GM12878 (cell line): ENCODE measurements at regions not wholly inside any gene's neighbourhood (a gene's known extent, or its start where the extent isn't known, plus 50 kb on each side); places are given as distances from the start of the nearest gene placed in this dataset.

Source experiments
- ATAC-seq: fragments of 200-7000 bp; cut with Tn5 transposase; 3 replicates; pipeline ENCODE4 v1.9.1; 2020; ENCODE audit warnings: mild to moderate bottlenecking, moderate library complexity
- BruUV-seq: library from RNA; stranded (reverse); fragments of 400-500 nt; replicated peaks from 2 replicates; lab custom pipeline; 2021; lab: Mats Ljungman, UMichigan
- CTCF ChIA-PET: fragments of 300-600 bp; sonication (Branson Sonifier 250); formaldehyde crosslinking; extraction: SDS; loops from one replicate; lab custom pipeline; 2021; ENCODE audit warnings: inconsistent platforms; lab: Yijun Ruan, JAX
- POLR2A ChIA-PET: fragments of 350-600 bp; formaldehyde crosslinking; extraction: SDS; loops from one replicate; lab custom pipeline; 2021; ENCODE audit warnings: inconsistent platforms; lab: Charles Lee
- RAD21 ChIA-PET: fragments of 300-600 bp; sonication (Branson Sonifier 250); formaldehyde crosslinking; loops from one replicate; lab custom pipeline; 2023; ENCODE audit warnings: antibody characterized with exemption; ENCODE audit not compliant: unreplicated experiment; lab: Charles Lee
- SMC1A ChIA-PET: fragments of 300-600 bp; sonication (Branson Sonifier 250); formaldehyde crosslinking; loops from one replicate; lab custom pipeline; 2023; ENCODE audit not compliant: unreplicated experiment, uncharacterized antibody; lab: Charles Lee
- DNase-seq: peaks from one replicate; pipeline ENCODE4 v3.0.0-alpha.2; 2011; ENCODE audit warnings: low read depth, low spot score
- FAIRE-seq: peaks from 3 replicates; lab custom pipeline; 2011; peaks lifted over from hg19 to GRCh38; lab: Jason Lieb, UNC
- H2AFZ ChIP-seq: 2 replicates; pipeline ENCODE4 v1.6.0; 2011; ENCODE audit warnings: low read depth, low read length, control low read depth; ENCODE audit not compliant: control insufficient read depth
- H3K27ac ChIP-seq: 2 replicates; pipeline ENCODE4 v1.5.1; 2011; ENCODE audit warnings: control low read depth; ENCODE audit not compliant: control insufficient read depth, insufficient read depth
- H3K27me3 ChIP-seq, 2 experiments: replicated peaks in 1 of 2; 2 replicates each; pipeline versions ENCODE4 v1.6.0 to v1.6.1; 2011; ENCODE audit warnings: low read length in 1 of 2; ENCODE audit not compliant: control insufficient read depth in 2 of 2, insufficient read depth in 2 of 2
- H3K36me3 ChIP-seq, 2 experiments: 2 replicates each; pipeline ENCODE4 v1.5.1; 2011; ENCODE audit warnings: low read length in 1 of 2; ENCODE audit not compliant: control insufficient read depth in 2 of 2, insufficient read depth in 2 of 2
- H3K4me1 ChIP-seq: 2 replicates; pipeline ENCODE4 v1.6.1; 2011; ENCODE audit warnings: mild to moderate bottlenecking, low read length, moderate library complexity, mixed read lengths; ENCODE audit not compliant: control insufficient read depth, insufficient read depth
- H3K4me2 ChIP-seq: 2 replicates; pipeline ENCODE4 v1.6.0; 2011; ENCODE audit warnings: control low read depth; ENCODE audit not compliant: control insufficient read depth, insufficient read depth
- H3K4me3 ChIP-seq: fragments of 200-600 bp; sonication (generic); 2 replicates; pipeline ENCODE4 v1.5.1; 2016
- H3K79me2 ChIP-seq: 2 replicates; pipeline ENCODE4 v1.6.0; 2011; ENCODE audit warnings: low read length; ENCODE audit not compliant: control insufficient read depth, insufficient read depth
- H3K9ac ChIP-seq: 2 replicates; pipeline ENCODE4 v1.8.0; 2011; ENCODE audit warnings: low read length, control low read depth, mixed read lengths; ENCODE audit not compliant: control insufficient read depth, insufficient read depth
- H3K9me3 ChIP-seq: replicated peaks from 3 replicates; pipeline ENCODE4 v1.5.1; 2011; ENCODE audit warnings: mild to moderate bottlenecking, low read length; ENCODE audit not compliant: control insufficient read depth, insufficient read depth
- H4K20me1 ChIP-seq: 2 replicates; pipeline ENCODE4 v1.6.0; 2011; ENCODE audit not compliant: control insufficient read depth, insufficient read depth
- BHLHE40 ChIP-seq, 2 experiments: fragments of 450-650 bp in 1 of 2; IDR thresholded peaks; 2 replicates each; pipeline ENCODE4 v1.6.1; 2011 to 2017; ENCODE audit warnings: low read depth in 2 of 2, borderline replicate concordance in 1 of 2, improper control_type of control experiment in 1 of 2, low read length in 1 of 2, mild to moderate bottlenecking in 1 of 2
- CBFB ChIP-seq: IDR thresholded peaks from 2 replicates; pipeline ENCODE4 v1.6.1; 2016; ENCODE audit warnings: antibody characterized with exemption, low read depth
- CBX3 ChIP-seq: fragments of 200-600 bp; sonication (generic); IDR thresholded peaks from 2 replicates; pipeline ENCODE4 v1.6.1; 2016; ENCODE audit warnings: low read depth, borderline replicate concordance
- EED ChIP-seq: sonication (generic); IDR thresholded peaks from 2 replicates; pipeline ENCODE4 v1.6.1; 2016; ENCODE audit warnings: antibody characterized with exemption, low read depth
- EGR1 ChIP-seq, 2 experiments: IDR thresholded peaks; 1 replicate in 1 of 2; 2 replicates in 1 of 2; pipeline ENCODE4 v1.6.1; 2011 to 2012; ENCODE audit warnings: low read depth in 2 of 2, low read length in 2 of 2, borderline replicate concordance in 1 of 2, mild to moderate bottlenecking in 1 of 2, moderate library complexity in 1 of 2
- MTA3 ChIP-seq: IDR thresholded peaks from 2 replicates; pipeline ENCODE4 v1.6.1; 2012; ENCODE audit warnings: low read length, inconsistent platforms, borderline replicate concordance
- RELA ChIP-seq: fragments of 450-650 bp; IDR thresholded peaks from 2 replicates; pipeline ENCODE4 v1.8.0; 2014; ENCODE audit warnings: borderline replicate concordance; ENCODE audit not compliant: partially characterized antibody
- RUNX3 ChIP-seq: IDR thresholded peaks from 2 replicates; pipeline ENCODE4 v1.6.1; 2012; ENCODE audit warnings: low read length, inconsistent platforms
- SMAD1 ChIP-seq: fragments of 450-650 bp; IDR thresholded peaks from 2 replicates; pipeline ENCODE4 v1.6.1; 2018; ENCODE audit warnings: mild to moderate bottlenecking, low read depth; ENCODE audit not compliant: partially characterized antibody
- SP1 ChIP-seq: IDR thresholded peaks from one replicate; pipeline ENCODE4 v1.6.1; 2011; ENCODE audit warnings: low read depth, low read length
- SPI1 ChIP-seq: IDR thresholded peaks from 2 replicates; pipeline ENCODE4 v1.6.1; 2011; ENCODE audit warnings: low read depth, mild to moderate bottlenecking, low read length, moderate library complexity, borderline replicate concordance; ENCODE audit not compliant: insufficient read depth
- TAF1 ChIP-seq: IDR thresholded peaks from 2 replicates; pipeline ENCODE4 v1.6.1; 2011; ENCODE audit warnings: mild to moderate bottlenecking, low read depth, low read length, borderline replicate concordance
- TCF7 ChIP-seq: IDR thresholded peaks from 2 replicates; pipeline ENCODE4 v1.6.1; 2014; ENCODE audit warnings: antibody characterized with exemption, borderline replicate concordance
- USF2 ChIP-seq: IDR thresholded peaks from 2 replicates; pipeline ENCODE4 v1.6.1; 2011; ENCODE audit warnings: low read depth, low read length, improper control_type of control experiment, borderline replicate concordance
- WGBS: methylation state at CpG from one replicate; pipeline ENCODE4 v1.1.6; 2016; ENCODE audit warnings: low lambda C conversion rate; ENCODE audit not compliant: insufficient replicate concordance, insufficient coverage; ENCODE audit errors: missing lambda C conversion rate; 5-methylcytosine and 5-hydroxymethylcytosine counted together
- in situ Hi-C: fragments of 300-500 bp; cut with MboI; formaldehyde crosslinking; loops from 9 replicates; pipeline ENCODE4 v1.14.3; 2018; ENCODE audit warnings: mixed read lengths
- intact Hi-C: fragments of 100-400 bp; cut with micrococcal nuclease; formaldehyde crosslinking; loops from one replicate; pipeline ENCODE4 v1.14.2; 2022; ENCODE audit not compliant: unreplicated experiment
- TF ChIP-seq, protein P1 (sequence below): IDR thresholded peaks from 2 replicates; pipeline ENCODE4 v1.6.1; 2011; ENCODE audit warnings: mild to moderate bottlenecking, low read depth, low read length, moderate library complexity; ENCODE audit not compliant: insufficient replicate concordance

DNA sequence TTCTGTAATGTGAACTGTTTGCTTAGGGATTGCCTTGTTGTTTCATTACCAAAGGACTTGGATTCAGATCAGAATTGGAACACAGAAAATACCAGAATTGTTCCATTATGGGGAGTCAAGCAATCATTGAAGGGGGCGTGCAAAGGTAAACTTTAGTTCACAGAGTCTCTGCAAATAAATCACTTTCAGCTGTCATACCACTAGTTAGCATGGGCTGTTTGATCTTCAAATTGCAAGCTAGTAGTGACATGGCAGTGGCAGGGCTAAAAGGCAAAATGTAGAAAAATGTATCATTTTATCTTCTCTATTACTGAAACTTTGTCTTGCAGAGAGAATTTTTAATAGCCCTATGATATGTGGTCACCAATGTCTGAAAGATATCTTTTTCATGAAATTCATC lies 483.2 kb upstream of the NRSN1 start:
- H3K79me2 ChIP-seq: no peaks in the 10 kb centered on the region
- in situ Hi-C loops: no loop called here
- WGBS: 0% methylated on average over 1 of the region's 1 CpG
- no peak for TF ChIP-seq EGR1 (IDR thresholded peaks at IDR 0.05; ENCODE audit: borderline replicate concordance in 1 of 2, low read depth in 2 of 2, low read length in 2 of 2)
- TF ChIP-seq EED: no peak
- no peak for TF ChIP-seq SPI1
- TF ChIP-seq, protein P1, sequence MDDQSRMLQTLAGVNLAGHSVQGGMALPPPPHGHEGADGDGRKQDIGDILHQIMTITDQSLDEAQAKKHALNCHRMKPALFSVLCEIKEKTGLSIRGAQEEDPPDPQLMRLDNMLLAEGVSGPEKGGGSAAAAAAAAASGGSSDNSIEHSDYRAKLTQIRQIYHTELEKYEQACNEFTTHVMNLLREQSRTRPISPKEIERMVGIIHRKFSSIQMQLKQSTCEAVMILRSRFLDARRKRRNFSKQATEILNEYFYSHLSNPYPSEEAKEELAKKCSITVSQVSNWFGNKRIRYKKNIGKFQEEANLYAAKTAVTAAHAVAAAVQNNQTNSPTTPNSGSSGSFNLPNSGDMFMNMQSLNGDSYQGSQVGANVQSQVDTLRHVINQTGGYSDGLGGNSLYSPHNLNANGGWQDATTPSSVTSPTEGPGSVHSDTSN: no peak
- TF ChIP-seq CBX3: no peak
- TF ChIP-seq MTA3: no peak
- TF ChIP-seq TCF7: no peak
- TF ChIP-seq SP1: no peak
- no peak for TF ChIP-seq USF2
- TF ChIP-seq SMAD1: no peak
- TF ChIP-seq CBFB: no peak
- TF ChIP-seq TAF1: no peak
- no peak for TF ChIP-seq BHLHE40 (IDR thresholded peaks at IDR 0.05; ENCODE audit: borderline replicate concordance in 1 of 2, low read depth in 2 of 2, low read length in 1 of 2)
- no peak for TF ChIP-seq RUNX3
- no peak for TF ChIP-seq RELA
- DNase-seq (no peak), ATAC-seq (no peak), FAIRE-seq (no peak)
- BruUV-seq: no TSS peak
- H4K20me1 ChIP-seq: no peaks in the 10 kb centered on the region
- H3K27ac ChIP-seq: no peak overlapping the region
- POLR2A ChIA-PET: no interaction called here
- H2AFZ ChIP-seq: no peak overlapping the region
- no peaks in the 10 kb centered on the region for H3K36me3 ChIP-seq
- no peak overlapping the region for H3K4me2 ChIP-seq
- H3K4me3 ChIP-seq: no peak overlapping the region
- RAD21 ChIA-PET: no interaction called here
- CTCF ChIA-PET: interaction anchor here (1.2 kb wide), 1 partner anchor 15 kb away, joined by 3 read pairs; no protein-coding TSS in a partner anchor
- SMC1A ChIA-PET: no interaction called here
- no peaks in the 10 kb centered on the region for H3K9me3 ChIP-seq
- intact Hi-C loops: no loop called here
- no peaks in the 10 kb centered on the region for H3K4me1 ChIP-seq
- H3K9ac ChIP-seq: no peak overlapping the region
- no peaks in the 10 kb centered on the region; a peak in 1 of 4 replicates for H3K27me3 ChIP-seq
